ENCODE measurements at regions not wholly inside any gene's neighbourhood (a gene's known extent, or its start where the extent isn't known, plus 50 kb on each side); places are given as distances from the start of the nearest gene placed in this dataset.

- intact Hi-C loops (cut with micrococcal nuclease), result no loop called here
- ATAC-seq (no peak), DNase-seq (no peak)
These were observed 60.3 kb upstream of the LHX1 start for GRCh38 chr17:36876966-36877365.

- DNase-seq, result no peak
These were observed 59.5 kb upstream of the LHX1 start for GRCh38 chr17:36877771-36878170.

GRCh38 chr17:36878216-36878615 lies 59.1 kb upstream of the LHX1 start:
- no peak for DNase-seq
- intact Hi-C loops (cut with micrococcal nuclease), result no loop called here
- no peak for ATAC-seq

More at GRCh38 chr17:36877771-36878170, 59.5 kb upstream of the LHX1 start:
- ATAC-seq, result no peak
- intact Hi-C loops (cut with micrococcal nuclease), result no loop called here

- intact Hi-C loops (cut with micrococcal nuclease), result no loop called here
- no peak for ATAC-seq
- no peak for DNase-seq
These were observed 58.2 kb upstream of the LHX1 start for GRCh38 chr17:36879027-36879426.

- DNase-seq (no peak), ATAC-seq (no peak)
- intact Hi-C loops (cut with micrococcal nuclease), result no loop called here
These were observed 57.6 kb upstream of the LHX1 start for GRCh38 chr17:36879624-36880131.

GRCh38 chr17:36880268-36880905 lies 56.9 kb upstream of the LHX1 start:
- intact Hi-C loops (cut with micrococcal nuclease), result no loop called here
- no peak for DNase-seq
- ATAC-seq, result no peak

GRCh38 chr17:36881323-36881722 lies 56.0 kb upstream of the LHX1 start:
- intact Hi-C loops (cut with micrococcal nuclease), result no loop called here
- no peak for DNase-seq
- ATAC-seq, result no peak

GRCh38 chr17:36884495-36885152 lies 52.7 kb upstream of the LHX1 start:
- intact Hi-C loops (cut with micrococcal nuclease), result no loop called here
- DNase-seq (no peak), ATAC-seq (no peak)

GRCh38 chr17:36885153-36885735 lies 52.0 kb upstream of the LHX1 start:
- intact Hi-C loops (cut with micrococcal nuclease), result no loop called here
- ATAC-seq, result no peak

GRCh38 chr17:36885771-36886377 lies 51.4 kb upstream of the LHX1 start:
- intact Hi-C loops (cut with micrococcal nuclease), result no loop called here
- DNase-seq, result no peak
- no peak for ATAC-seq

More at GRCh38 chr17:36885153-36885735, 52.0 kb upstream of the LHX1 start:
- no peak for DNase-seq
